GM12878 (cell line): ENCODE measurements at regions not wholly inside any gene's neighbourhood (a gene's known extent, or its start where the extent isn't known, plus 50 kb on each side); places are given as distances from the start of the nearest gene placed in this dataset.

Source experiments
- ATAC-seq: fragments of 200-7000 bp; cut with Tn5 transposase; 3 replicates; pipeline ENCODE4 v1.9.1; 2020; ENCODE audit warnings: mild to moderate bottlenecking, moderate library complexity
- BruUV-seq: library from RNA; stranded (reverse); fragments of 400-500 nt; replicated peaks from 2 replicates; lab custom pipeline; 2021; lab: Mats Ljungman, UMichigan
- CTCF ChIA-PET: fragments of 300-600 bp; sonication (Branson Sonifier 250); formaldehyde crosslinking; extraction: SDS; loops from one replicate; lab custom pipeline; 2021; ENCODE audit warnings: inconsistent platforms; lab: Yijun Ruan, JAX
- POLR2A ChIA-PET: fragments of 350-600 bp; formaldehyde crosslinking; extraction: SDS; loops from one replicate; lab custom pipeline; 2021; ENCODE audit warnings: inconsistent platforms; lab: Charles Lee
- RAD21 ChIA-PET: fragments of 300-600 bp; sonication (Branson Sonifier 250); formaldehyde crosslinking; loops from one replicate; lab custom pipeline; 2023; ENCODE audit warnings: antibody characterized with exemption; ENCODE audit not compliant: unreplicated experiment; lab: Charles Lee
- SMC1A ChIA-PET: fragments of 300-600 bp; sonication (Branson Sonifier 250); formaldehyde crosslinking; loops from one replicate; lab custom pipeline; 2023; ENCODE audit not compliant: unreplicated experiment, uncharacterized antibody; lab: Charles Lee
- DNase-seq: peaks from one replicate; pipeline ENCODE4 v3.0.0-alpha.2; 2011; ENCODE audit warnings: low read depth, low spot score
- FAIRE-seq: peaks from 3 replicates; lab custom pipeline; 2011; peaks lifted over from hg19 to GRCh38; lab: Jason Lieb, UNC
- H2AFZ ChIP-seq: 2 replicates; pipeline ENCODE4 v1.6.0; 2011; ENCODE audit warnings: low read depth, low read length, control low read depth; ENCODE audit not compliant: control insufficient read depth
- H3K27ac ChIP-seq: 2 replicates; pipeline ENCODE4 v1.5.1; 2011; ENCODE audit warnings: control low read depth; ENCODE audit not compliant: control insufficient read depth, insufficient read depth
- H3K27me3 ChIP-seq, 2 experiments: replicated peaks in 1 of 2; 2 replicates each; pipeline versions ENCODE4 v1.6.0 to v1.6.1; 2011; ENCODE audit warnings: low read length in 1 of 2; ENCODE audit not compliant: control insufficient read depth in 2 of 2, insufficient read depth in 2 of 2
- H3K36me3 ChIP-seq, 2 experiments: 2 replicates each; pipeline ENCODE4 v1.5.1; 2011; ENCODE audit warnings: low read length in 1 of 2; ENCODE audit not compliant: control insufficient read depth in 2 of 2, insufficient read depth in 2 of 2
- H3K4me1 ChIP-seq: 2 replicates; pipeline ENCODE4 v1.6.1; 2011; ENCODE audit warnings: mild to moderate bottlenecking, low read length, moderate library complexity, mixed read lengths; ENCODE audit not compliant: control insufficient read depth, insufficient read depth
- H3K4me2 ChIP-seq: 2 replicates; pipeline ENCODE4 v1.6.0; 2011; ENCODE audit warnings: control low read depth; ENCODE audit not compliant: control insufficient read depth, insufficient read depth
- H3K4me3 ChIP-seq: fragments of 200-600 bp; sonication (generic); 2 replicates; pipeline ENCODE4 v1.5.1; 2016
- H3K79me2 ChIP-seq: 2 replicates; pipeline ENCODE4 v1.6.0; 2011; ENCODE audit warnings: low read length; ENCODE audit not compliant: control insufficient read depth, insufficient read depth
- H3K9ac ChIP-seq: 2 replicates; pipeline ENCODE4 v1.8.0; 2011; ENCODE audit warnings: low read length, control low read depth, mixed read lengths; ENCODE audit not compliant: control insufficient read depth, insufficient read depth
- H3K9me3 ChIP-seq: replicated peaks from 3 replicates; pipeline ENCODE4 v1.5.1; 2011; ENCODE audit warnings: mild to moderate bottlenecking, low read length; ENCODE audit not compliant: control insufficient read depth, insufficient read depth
- H4K20me1 ChIP-seq: 2 replicates; pipeline ENCODE4 v1.6.0; 2011; ENCODE audit not compliant: control insufficient read depth, insufficient read depth
- CHD1 ChIP-seq: IDR thresholded peaks from 2 replicates; pipeline ENCODE4 v1.6.1; 2012; ENCODE audit warnings: low read depth, low read length, improper control_type of control experiment
- JUND ChIP-seq: IDR thresholded peaks from 2 replicates; pipeline ENCODE4 v1.6.1; 2012; ENCODE audit warnings: low read depth, mild to moderate bottlenecking, low read length, improper control_type of control experiment, moderate library complexity
- KAT2A ChIP-seq: conservative IDR thresholded peaks from 2 replicates; pipeline ENCODE4 v1.6.1; 2011; ENCODE audit warnings: low read depth, low read length; ENCODE audit not compliant: control insufficient read depth
- MEF2A ChIP-seq: IDR thresholded peaks from 2 replicates; pipeline ENCODE4 v1.6.1; 2011; ENCODE audit warnings: low read depth, mild to moderate bottlenecking, low read length, moderate library complexity; ENCODE audit not compliant: insufficient read depth
- NBN ChIP-seq: fragments of 450-650 bp; IDR thresholded peaks from 2 replicates; pipeline ENCODE4 v1.6.1; 2016
- REST ChIP-seq: IDR thresholded peaks from 2 replicates; pipeline ENCODE4 v1.6.1; 2012; ENCODE audit warnings: mild to moderate bottlenecking, low read depth, low read length
- SIX5 ChIP-seq: IDR thresholded peaks from 2 replicates; pipeline ENCODE4 v1.6.1; 2011; ENCODE audit warnings: mild to moderate bottlenecking, low read depth, low read length, moderate library complexity; ENCODE audit not compliant: severe bottlenecking
- YBX1 ChIP-seq: fragments of 450-650 bp; IDR thresholded peaks from 2 replicates; pipeline ENCODE4 v1.6.1; 2016; ENCODE audit warnings: antibody characterized with exemption
- ZZZ3 ChIP-seq: IDR thresholded peaks from 2 replicates; pipeline ENCODE4 v1.6.1; 2011; ENCODE audit warnings: low read depth; ENCODE audit not compliant: control insufficient read depth, insufficient read length
- WGBS: methylation state at CpG from one replicate; pipeline ENCODE4 v1.1.6; 2016; ENCODE audit warnings: low lambda C conversion rate; ENCODE audit not compliant: insufficient replicate concordance, insufficient coverage; ENCODE audit errors: missing lambda C conversion rate; 5-methylcytosine and 5-hydroxymethylcytosine counted together
- in situ Hi-C: fragments of 300-500 bp; cut with MboI; formaldehyde crosslinking; loops from 9 replicates; pipeline ENCODE4 v1.14.3; 2018; ENCODE audit warnings: mixed read lengths
- intact Hi-C: fragments of 100-400 bp; cut with micrococcal nuclease; formaldehyde crosslinking; loops from one replicate; pipeline ENCODE4 v1.14.2; 2022; ENCODE audit not compliant: unreplicated experiment

GRCh38 chr2:129800285-129800684 is 179.2 kb upstream of the RAB6C start:
- TF ChIP-seq SIX5, result no peak
- TF ChIP-seq ZZZ3, result no peak
- no peak for TF ChIP-seq YBX1
- TF ChIP-seq REST, result no peak
- no peak for TF ChIP-seq CHD1
- TF ChIP-seq KAT2A, result no peak
- no peak for TF ChIP-seq MEF2A
- TF ChIP-seq JUND, result no peak
- no peak for TF ChIP-seq NBN
- Histone ChIP-seq H3K9me3 (no peaks in the 10 kb centered on the region), H4K20me1 (no peaks in the 10 kb centered on the region), H3K27me3 (no peaks in the 10 kb centered on the region), H3K4me3 (no peak overlapping the region), H3K4me1 (no peaks in the 10 kb centered on the region), H3K4me2 (no peak overlapping the region), H2AFZ (no peak overlapping the region), H3K9ac (no peak overlapping the region), H3K27ac (no peak overlapping the region), H3K79me2 (no peaks in the 10 kb centered on the region), H3K36me3 (no peaks in the 10 kb centered on the region)
- in situ Hi-C loops (no loop called here), intact Hi-C loops (no loop called here)
- 16% methylated on average over 5 of the region's 5 CpGs for WGBS
- DNase-seq, result no peak
- RAD21 ChIA-PET, result no interaction called here
- SMC1A ChIA-PET, result no interaction called here
- no peak for FAIRE-seq
- POLR2A ChIA-PET, result no interaction called here
- no peak for ATAC-seq
- CTCF ChIA-PET, result no interaction called here
- no TSS peak for BruUV-seq
